ENCODE measurements at regions not wholly inside any gene's neighbourhood (a gene's known extent, or its start where the extent isn't known, plus 50 kb on each side); places are given as distances from the start of the nearest gene placed in this dataset.

DNA sequence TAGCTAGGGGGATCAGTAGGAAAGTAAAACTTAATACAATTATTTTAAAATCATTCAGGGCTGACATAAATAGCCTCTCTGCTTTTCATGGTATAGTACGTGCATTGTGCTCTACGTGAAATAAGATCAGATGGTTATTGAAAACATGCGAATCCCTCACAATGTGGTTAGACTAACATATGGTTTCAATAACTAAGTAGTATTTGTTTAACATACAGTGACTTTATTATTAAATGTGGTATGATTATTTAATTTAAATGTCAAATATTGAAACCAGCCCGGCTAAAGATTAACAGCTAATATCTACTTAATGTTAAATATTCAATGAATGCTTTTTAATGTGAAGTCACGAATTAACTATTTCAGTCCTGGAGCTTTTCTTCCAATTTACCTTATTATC lies 473.9 kb upstream of the THBS1 start:
- Mint-ChIP-seq H3K36me3 (no peaks in the 10 kb centered on the region), H3K4me3 (no peak overlapping the region), H3K27ac (no peak overlapping the region), H3K4me1 (no peaks in the 10 kb centered on the region), H3K9me3 (peaks cover 7 to 9% of the 10 kb centered on the region in 2 donors), H3K27me3 (peaks cover 5 to 12% of the 10 kb centered on the region in 2 donors)
- ATAC-seq (replicated peaks) (no peak), DNase-seq (no peak)

DNA sequence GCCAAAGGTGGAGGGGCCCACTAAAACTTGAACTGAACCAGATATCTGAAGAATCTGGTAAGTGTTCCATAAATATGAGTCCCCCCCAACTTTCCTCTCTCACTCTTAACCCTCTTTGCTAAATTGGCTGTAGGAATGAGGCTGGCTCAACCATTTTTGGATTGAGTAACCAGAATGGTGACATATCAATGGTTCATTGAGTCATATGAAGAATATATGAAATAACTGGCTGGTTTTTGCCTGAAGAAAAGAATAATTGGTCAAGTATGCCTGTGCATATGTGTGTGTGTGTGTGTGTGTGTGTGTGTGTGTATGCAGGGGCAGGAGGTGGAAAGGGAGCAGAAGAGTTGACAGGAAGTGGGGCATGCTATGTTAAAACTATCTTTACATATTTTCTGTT lies 472.9 kb upstream of the THBS1 start:
- Mint-ChIP-seq H3K4me3 (no peak overlapping the region), H3K27ac (no peak overlapping the region), H3K9me3 (peaks cover 2 to 7% of the 10 kb centered on the region in 2 donors), H3K36me3 (no peaks in the 10 kb centered on the region), H3K4me1 (no peaks in the 10 kb centered on the region), H3K27me3 (peaks cover 2 to 7% of the 10 kb centered on the region in 2 donors)
- ATAC-seq (replicated peaks): no peak
- DNase-seq: no peak

DNA sequence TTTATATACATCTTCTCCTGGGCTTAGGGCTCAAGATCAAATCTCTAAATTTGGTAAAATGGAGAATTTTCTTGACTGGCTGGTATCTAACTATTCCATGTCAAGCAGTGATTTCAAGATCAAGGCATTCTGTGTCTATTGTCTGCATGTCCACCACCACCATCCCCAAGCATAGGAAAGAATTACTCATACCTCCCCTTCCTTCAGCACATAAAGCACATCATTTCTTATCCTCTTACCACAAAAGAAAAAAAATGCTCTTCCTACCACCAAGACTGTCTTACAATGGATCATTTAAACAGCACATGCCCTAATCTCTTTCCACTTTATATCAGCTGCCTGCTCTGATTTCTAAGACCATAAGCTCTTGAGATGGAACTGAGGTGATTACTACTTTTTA lies 470.5 kb upstream of the THBS1 start:
- H3K9me3 Mint-ChIP-seq: peaks cover 0 to 3% of the 10 kb centered on the region in 2 donors

GRCh38 chr15:39110746-39111145 lies 470.1 kb upstream of the THBS1 start:
- Mint-ChIP-seq H3K9me3 (peaks cover 0 to 3% of the 10 kb centered on the region in 2 donors), H3K4me3 (no peak overlapping the region), H3K4me1 (no peaks in the 10 kb centered on the region), H3K36me3 (no peaks in the 10 kb centered on the region), H3K27me3 (peaks cover 0 to 7% of the 10 kb centered on the region in 2 donors), H3K27ac (no peak overlapping the region)
- DNase-seq: no peak
- no peak for ATAC-seq (replicated peaks)

More for the DNA sequence above, 470.5 kb upstream of the THBS1 start:
- Mint-ChIP-seq H3K36me3 (no peaks in the 10 kb centered on the region), H3K27me3 (peaks cover 0 to 7% of the 10 kb centered on the region in 2 donors), H3K27ac (no peak overlapping the region), H3K4me1 (no peaks in the 10 kb centered on the region), H3K4me3 (no peak overlapping the region)
- DNase-seq (no peak), ATAC-seq (replicated peaks) (no peak)

GRCh38 chr15:39113741-39114140 lies 467.1 kb upstream of the THBS1 start:
- no peaks in the 10 kb centered on the region for H3K36me3 Mint-ChIP-seq
- peaks cover 7 to 16% of the 10 kb centered on the region in 2 donors for H3K9me3 Mint-ChIP-seq
- ATAC-seq (replicated peaks): no peak

GRCh38 chr15:39114690-39115378 lies 466.0 kb upstream of the THBS1 start:
- ATAC-seq (replicated peaks) (no peak), DNase-seq (no peak)
- Mint-ChIP-seq H3K27ac (no peak overlapping the region), H3K36me3 (no peaks in the 10 kb centered on the region), H3K4me1 (no peaks in the 10 kb centered on the region), H3K4me3 (no peak overlapping the region), H3K9me3 (peaks cover 7 to 16% of the 10 kb centered on the region in 2 donors), H3K27me3 (peaks cover 0 to 3% of the 10 kb centered on the region in 2 donors)

More at GRCh38 chr15:39113741-39114140, 467.1 kb upstream of the THBS1 start:
- H3K4me3 Mint-ChIP-seq: no peak overlapping the region
- no peak for DNase-seq
- peaks cover 3% of the 10 kb centered on the region in 2 donors for H3K27me3 Mint-ChIP-seq
- no peaks in the 10 kb centered on the region for H3K4me1 Mint-ChIP-seq
- H3K27ac Mint-ChIP-seq: no peak overlapping the region

DNA sequence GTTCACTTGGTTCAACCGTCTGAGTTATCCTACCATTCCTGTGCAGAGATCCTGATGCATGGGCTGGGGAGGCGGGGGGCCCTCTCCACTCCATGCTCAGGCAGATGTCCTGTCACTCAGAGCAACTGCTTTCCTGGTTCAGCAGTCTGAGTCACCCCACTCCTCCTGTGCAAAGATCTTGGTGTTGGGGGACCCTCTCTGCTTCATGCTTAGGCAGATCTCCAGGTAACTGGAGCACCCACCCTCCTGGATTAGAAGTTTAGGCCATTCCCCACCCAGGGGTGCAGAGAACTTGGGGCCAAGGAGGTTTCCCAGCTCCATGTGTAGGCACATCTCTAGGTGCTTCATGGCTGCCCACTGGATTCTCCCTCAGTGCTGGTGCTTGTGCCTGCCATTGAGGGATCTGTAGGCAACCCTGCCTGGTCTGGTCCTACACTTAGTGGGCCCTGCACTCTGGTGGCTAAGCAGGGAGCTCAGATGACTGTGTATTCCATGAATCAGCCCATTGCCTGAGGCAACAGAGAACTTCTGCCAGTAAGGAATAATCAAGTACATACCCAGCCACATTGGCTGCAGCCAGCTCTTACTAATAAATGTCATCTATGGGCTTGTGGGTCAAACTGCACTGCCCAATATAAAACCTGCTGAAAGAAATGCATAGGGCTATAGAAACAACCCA lies 465.4 kb upstream of the THBS1 start:
- Mint-ChIP-seq H3K4me3 (no peak overlapping the region), H3K27me3 (peaks cover 0 to 3% of the 10 kb centered on the region in 2 donors), H3K9me3 (peaks cover 7 to 16% of the 10 kb centered on the region in 2 donors), H3K36me3 (no peaks in the 10 kb centered on the region), H3K27ac (no peak overlapping the region), H3K4me1 (no peaks in the 10 kb centered on the region)
- no peak for DNase-seq
- no peak for ATAC-seq (replicated peaks)

GRCh38 chr15:39118510-39118909 lies 462.4 kb upstream of the THBS1 start:
- ATAC-seq (replicated peaks) (no peak), DNase-seq (no peak)
- Mint-ChIP-seq H3K36me3 (no peaks in the 10 kb centered on the region), H3K4me3 (no peak overlapping the region), H3K27ac (no peak overlapping the region), H3K4me1 (no peaks in the 10 kb centered on the region), H3K9me3 (peaks cover 7 to 16% of the 10 kb centered on the region in 2 donors), H3K27me3 (peaks cover under 1 to 3% of the 10 kb centered on the region in 2 donors)

DNA sequence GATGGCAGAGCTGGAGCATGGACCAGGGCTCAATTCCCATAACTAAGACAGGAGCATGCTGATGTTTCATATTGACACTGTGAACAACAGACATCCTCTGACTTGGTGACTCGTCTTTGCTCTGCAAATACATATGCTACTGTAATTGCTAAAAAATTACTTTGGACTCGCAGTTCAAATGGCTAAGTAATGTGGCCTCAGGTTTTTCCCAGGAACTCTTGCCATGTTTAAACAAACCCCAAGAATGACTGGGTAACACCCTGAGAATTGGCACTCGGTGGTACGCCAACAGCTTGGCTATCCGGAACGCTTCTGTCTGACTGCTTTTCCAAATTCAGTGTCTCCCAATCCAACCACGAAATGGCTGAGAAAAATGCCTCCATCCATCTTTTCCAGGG lies 456.7 kb upstream of the THBS1 start:
- no peak for ATAC-seq (replicated peaks)

GRCh38 chr15:39124553-39125171 lies 456.2 kb upstream of the THBS1 start:
- Mint-ChIP-seq H3K27me3 (peaks cover 6 to 9% of the 10 kb centered on the region in 2 donors), H3K4me3 (no peak overlapping the region), H3K27ac (no peak overlapping the region), H3K9me3 (no peaks in the 10 kb centered on the region), H3K4me1 (no peaks in the 10 kb centered on the region), H3K36me3 (no peaks in the 10 kb centered on the region)
- no peak for DNase-seq
- ATAC-seq (replicated peaks): no peak

More for the DNA sequence above, 456.7 kb upstream of the THBS1 start:
- no peak for DNase-seq
- Mint-ChIP-seq H3K27ac (no peak overlapping the region), H3K27me3 (peaks cover 6 to 9% of the 10 kb centered on the region in 2 donors), H3K4me1 (no peaks in the 10 kb centered on the region), H3K9me3 (no peaks in the 10 kb centered on the region), H3K36me3 (no peaks in the 10 kb centered on the region), H3K4me3 (no peak overlapping the region)

- Mint-ChIP-seq H3K9me3 (no peaks in the 10 kb centered on the region), H3K36me3 (no peaks in the 10 kb centered on the region), H3K4me1 (no peaks in the 10 kb centered on the region), H3K27me3 (peaks cover 6 to 9% of the 10 kb centered on the region in 2 donors), H3K4me3 (no peak overlapping the region), H3K27ac (no peak overlapping the region)
- ATAC-seq (replicated peaks) (no peak), DNase-seq (no peak)
Observed at GRCh38 chr15:39125226-39125625, 455.7 kb upstream of the THBS1 start.

DNA sequence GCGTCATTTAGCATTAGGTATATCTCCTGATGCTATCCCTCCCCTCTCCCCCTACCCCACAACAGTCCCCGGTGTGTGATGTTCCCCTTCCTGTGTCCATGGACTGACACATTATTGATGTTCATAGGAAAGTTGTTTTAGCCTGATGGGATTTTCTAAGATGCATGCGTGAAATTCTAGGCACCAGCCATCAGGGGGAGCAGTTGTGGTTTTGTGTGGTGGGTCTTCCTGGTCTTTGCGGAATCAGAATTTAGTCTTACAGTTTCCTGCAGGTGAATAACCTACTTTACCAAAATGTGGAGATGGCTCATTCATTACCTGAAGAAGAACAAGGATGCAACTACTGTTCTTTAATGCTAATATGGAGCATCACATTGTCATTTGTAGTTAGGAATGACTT lies 455.0 kb upstream of the THBS1 start:
- Mint-ChIP-seq H3K27ac (no peak overlapping the region), H3K27me3 (peaks cover 6 to 9% of the 10 kb centered on the region in 2 donors), H3K36me3 (peaks cover 0 to under 1% of the 10 kb centered on the region in 2 donors), H3K4me3 (no peak overlapping the region), H3K4me1 (no peaks in the 10 kb centered on the region), H3K9me3 (no peaks in the 10 kb centered on the region)
- DNase-seq (no peak), ATAC-seq (replicated peaks) (no peak)

DNA sequence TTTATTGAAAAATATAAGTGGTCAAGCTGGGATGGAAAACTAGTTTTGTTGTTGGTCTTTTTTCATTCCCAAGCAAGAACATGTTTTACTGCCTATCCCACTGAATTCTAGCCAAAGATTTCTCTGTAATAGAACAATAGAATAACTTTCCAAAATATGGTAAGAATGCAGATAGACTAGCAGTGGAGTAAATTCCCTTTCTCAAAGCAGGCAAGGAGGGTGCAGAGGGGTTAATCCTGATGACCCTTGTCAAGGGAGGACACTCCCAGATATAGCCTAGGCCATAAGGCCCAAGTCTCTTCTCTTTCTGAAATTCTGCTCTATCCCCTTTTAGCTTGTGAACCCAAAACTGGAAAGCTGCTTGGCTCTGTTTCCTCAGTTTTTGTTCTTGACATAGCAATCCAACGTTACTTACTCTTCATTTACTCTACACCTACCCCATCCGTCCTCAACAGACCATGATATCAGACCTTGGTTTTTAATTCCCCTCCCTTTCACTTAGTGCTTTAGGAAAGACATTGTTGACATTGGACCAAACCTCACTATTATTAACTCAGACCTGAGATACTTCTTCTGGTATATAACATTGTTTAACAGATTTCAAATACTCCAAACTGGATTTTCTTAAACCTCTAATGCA lies 453.6 kb upstream of the THBS1 start:
- peaks cover 6 to 9% of the 10 kb centered on the region in 2 donors for H3K27me3 Mint-ChIP-seq
- no peaks in the 10 kb centered on the region for H3K4me1 Mint-ChIP-seq
- H3K9me3 Mint-ChIP-seq: no peaks in the 10 kb centered on the region
- H3K27ac Mint-ChIP-seq: no peak overlapping the region
- H3K4me3 Mint-ChIP-seq: no peak overlapping the region
- H3K36me3 Mint-ChIP-seq: peaks cover 0 to 1% of the 10 kb centered on the region in 2 donors
- no peak for DNase-seq
- ATAC-seq (replicated peaks): no peak

- no peaks in the 10 kb centered on the region for H3K9me3 Mint-ChIP-seq
- H3K36me3 Mint-ChIP-seq: peaks cover 0 to 1% of the 10 kb centered on the region in 2 donors
- no peaks in the 10 kb centered on the region for H3K4me1 Mint-ChIP-seq
- DNase-seq (no peak), ATAC-seq (replicated peaks) (peak; percentile 50 to 69)
- no peak overlapping the region for H3K4me3 Mint-ChIP-seq
- H3K27me3 Mint-ChIP-seq: peaks cover 6 to 9% of the 10 kb centered on the region in 2 donors
- no peak overlapping the region for H3K27ac Mint-ChIP-seq
Observed at GRCh38 chr15:39127925-39128617, 452.8 kb upstream of the THBS1 start.

All from stimulated activated naive B cell treated with anti-CD40 and anti-IgM and Interleukin-4, amounts not matched to agents 10 μg/mL and 1 μg/mL and 100 μg/mL, for 72 hours (primary cell).